ENCODE measurements at regions not wholly inside any gene's neighbourhood (a gene's known extent, or its start where the extent isn't known, plus 50 kb on each side); places are given as distances from the start of the nearest gene placed in this dataset.

DNA sequence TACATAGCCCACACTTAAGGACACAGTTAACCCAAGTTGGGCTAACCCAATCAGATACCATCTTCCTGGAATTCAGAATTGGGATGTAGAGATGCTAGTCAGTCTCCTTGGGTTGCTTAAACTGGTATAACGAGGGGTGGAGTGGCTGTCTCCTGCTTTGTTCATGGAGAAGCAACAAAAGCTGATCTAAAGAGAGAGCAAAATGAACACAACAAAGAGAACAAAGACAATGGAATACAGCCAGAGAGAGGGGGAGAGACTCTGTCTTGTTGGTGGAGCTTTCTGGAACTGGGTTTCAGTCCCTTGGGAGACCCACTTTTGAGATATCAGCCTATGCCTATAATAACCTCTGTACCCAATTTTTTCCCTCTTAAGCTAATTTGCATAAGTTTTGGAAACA is 138.1 kb downstream of the ATG4C start:
- TF ChIP-seq, protein P1, sequence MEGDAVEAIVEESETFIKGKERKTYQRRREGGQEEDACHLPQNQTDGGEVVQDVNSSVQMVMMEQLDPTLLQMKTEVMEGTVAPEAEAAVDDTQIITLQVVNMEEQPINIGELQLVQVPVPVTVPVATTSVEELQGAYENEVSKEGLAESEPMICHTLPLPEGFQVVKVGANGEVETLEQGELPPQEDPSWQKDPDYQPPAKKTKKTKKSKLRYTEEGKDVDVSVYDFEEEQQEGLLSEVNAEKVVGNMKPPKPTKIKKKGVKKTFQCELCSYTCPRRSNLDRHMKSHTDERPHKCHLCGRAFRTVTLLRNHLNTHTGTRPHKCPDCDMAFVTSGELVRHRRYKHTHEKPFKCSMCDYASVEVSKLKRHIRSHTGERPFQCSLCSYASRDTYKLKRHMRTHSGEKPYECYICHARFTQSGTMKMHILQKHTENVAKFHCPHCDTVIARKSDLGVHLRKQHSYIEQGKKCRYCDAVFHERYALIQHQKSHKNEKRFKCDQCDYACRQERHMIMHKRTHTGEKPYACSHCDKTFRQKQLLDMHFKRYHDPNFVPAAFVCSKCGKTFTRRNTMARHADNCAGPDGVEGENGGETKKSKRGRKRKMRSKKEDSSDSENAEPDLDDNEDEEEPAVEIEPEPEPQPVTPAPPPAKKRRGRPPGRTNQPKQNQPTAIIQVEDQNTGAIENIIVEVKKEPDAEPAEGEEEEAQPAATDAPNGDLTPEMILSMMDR (IDR thresholded peaks at IDR 0.05; ENCODE audit: low read depth, low read length): no peak
- TF ChIP-seq EZH2phosphoT487 (IDR thresholded peaks at IDR 0.05; ENCODE audit: low read depth): no peak
